Activated CD4-positive, alpha-beta T cell treated with anti-CD3 and anti-CD28 coated beads, Interleukin-2, Interleukin-6, amounts not matched to agents 100 ng/mL and 50 ng/mL, durations not matched to agents 16 hours and 8 hours (primary cell): ENCODE measurements at regions not wholly inside any gene's neighbourhood (a gene's known extent, or its start where the extent isn't known, plus 50 kb on each side); places are given as distances from the start of the nearest gene placed in this dataset.
"Not testable (repeated sequence)": the region's sequence is repeated elsewhere in the genome, so short reads cannot be mapped to it uniquely, and the experiment has no call there.

Experiments
- DNase-seq: peaks from one replicate; pipeline ENCODE4 v3.0.0-alpha.2; 2020

GRCh38 chr11:16605389-16605893 lies 133.0 kb upstream of the C11orf58 start:
- DNase-seq = no peak

DNA sequence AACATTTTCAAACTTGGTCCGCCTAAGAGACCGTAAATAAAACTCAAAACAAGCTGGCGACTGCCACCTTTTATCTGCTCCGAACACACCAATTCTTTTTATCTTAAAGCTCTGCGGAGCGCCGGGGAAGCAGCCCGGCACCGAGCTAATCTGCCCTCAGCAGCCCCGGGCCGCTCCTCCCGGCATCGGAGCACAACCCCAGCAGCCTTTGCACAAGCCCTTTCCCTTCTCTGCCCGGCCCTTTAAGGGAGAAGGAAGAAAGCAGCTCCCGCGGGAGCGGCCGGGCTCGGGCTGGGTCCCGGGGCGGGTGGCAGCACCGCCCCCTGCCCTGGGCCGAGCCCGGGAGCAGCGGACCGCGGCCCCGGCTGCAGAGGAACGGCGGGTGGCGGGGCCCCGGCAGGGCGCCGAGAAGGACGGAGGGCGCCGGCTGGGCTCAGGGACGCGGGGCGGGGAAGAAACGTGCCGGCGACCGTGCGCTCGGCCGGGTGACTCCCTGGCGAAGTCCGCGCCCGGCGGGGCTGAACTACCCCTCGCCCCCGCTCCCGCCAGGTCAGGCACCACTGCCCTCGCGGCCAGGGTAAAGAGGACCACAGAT lies 133.6 kb upstream of the C11orf58 start:
- DNase-seq = no peak

DNA sequence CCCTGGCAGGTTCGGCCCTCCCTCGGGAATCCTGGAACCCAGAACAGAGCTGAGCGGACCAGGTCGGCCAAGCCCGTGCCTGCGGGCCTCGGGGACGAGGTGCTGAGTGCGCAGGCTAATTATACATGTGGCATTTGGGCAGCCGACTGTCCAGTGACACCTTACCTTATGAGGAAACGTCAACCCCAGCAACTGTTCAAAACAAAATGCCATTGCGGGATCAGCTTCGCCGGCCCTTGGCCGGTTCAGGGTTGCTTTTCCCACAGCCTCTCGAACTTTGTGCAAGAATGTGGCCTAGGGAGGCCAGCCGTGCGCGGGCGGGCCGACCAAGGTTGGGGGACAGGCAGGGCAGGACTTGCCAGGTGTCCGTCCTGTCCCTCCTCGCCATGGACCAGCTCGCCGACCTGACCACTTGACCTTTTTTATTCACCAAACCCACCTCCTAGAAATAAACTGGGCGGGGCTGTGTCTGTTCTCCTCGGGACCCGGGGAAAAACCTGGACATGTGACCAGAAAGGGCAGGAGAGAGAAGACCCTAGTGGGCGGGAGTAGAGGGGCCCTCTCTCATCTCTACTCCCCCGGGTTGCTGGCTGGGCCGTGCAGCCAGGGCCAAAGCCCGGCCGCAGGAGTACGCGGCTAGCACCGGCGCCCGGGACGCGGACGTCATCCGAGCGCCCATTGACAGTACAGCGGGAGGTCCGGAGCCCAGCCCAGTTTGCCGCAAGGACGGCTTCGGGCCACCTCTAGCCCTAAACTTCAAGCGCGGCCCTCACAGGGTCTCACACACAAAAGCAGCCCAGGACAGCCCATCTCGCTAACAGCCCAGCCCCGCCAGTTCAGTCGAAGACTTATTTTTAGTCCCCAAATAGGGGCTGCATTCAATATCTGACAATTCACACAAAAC lies 134.3 kb upstream of the C11orf58 start:
- DNase-seq = no peak

DNA sequence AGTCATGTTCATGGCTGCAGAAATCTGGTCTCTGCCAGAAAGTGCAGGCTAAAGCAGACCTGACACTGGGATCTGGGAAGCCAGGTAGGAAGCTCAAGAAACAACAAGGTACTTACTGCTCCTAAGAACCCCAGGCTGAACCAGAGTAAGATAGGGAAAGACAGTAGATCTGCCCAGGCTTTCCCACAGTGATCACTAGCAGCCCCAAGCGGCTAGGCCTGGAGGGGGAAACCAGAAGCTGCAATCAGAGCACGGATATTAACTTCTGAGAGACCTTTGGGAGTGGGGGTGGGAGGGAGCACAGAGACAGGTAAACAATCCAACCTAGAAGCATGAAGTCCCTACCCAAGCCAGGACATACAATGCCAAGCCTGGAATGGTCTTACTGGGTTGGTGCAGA lies 135.2 kb upstream of the C11orf58 start:
- DNase-seq = no peak

DNA sequence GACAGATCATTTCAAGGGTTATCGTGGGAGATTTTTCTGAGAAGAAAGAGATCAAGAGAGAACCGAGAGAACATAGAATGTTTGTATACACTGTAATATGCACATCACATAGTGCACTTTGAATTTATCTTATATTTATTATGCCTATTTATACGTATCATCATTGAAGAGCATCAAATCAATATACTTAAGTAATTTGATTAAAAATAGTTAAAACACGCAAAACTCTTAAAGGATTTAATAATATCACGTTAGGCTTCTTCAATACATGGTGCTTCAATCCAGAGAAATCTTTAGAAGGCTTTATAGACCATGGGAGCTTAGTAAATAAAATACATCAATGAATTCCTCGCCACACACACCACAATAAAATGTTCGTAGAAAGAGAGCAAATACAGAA lies 139.5 kb upstream of the C11orf58 start:
- no peak for DNase-seq

- no peak for DNase-seq
These were observed 140.4 kb upstream of the C11orf58 start for GRCh38 chr11:16598032-16598431.

DNA sequence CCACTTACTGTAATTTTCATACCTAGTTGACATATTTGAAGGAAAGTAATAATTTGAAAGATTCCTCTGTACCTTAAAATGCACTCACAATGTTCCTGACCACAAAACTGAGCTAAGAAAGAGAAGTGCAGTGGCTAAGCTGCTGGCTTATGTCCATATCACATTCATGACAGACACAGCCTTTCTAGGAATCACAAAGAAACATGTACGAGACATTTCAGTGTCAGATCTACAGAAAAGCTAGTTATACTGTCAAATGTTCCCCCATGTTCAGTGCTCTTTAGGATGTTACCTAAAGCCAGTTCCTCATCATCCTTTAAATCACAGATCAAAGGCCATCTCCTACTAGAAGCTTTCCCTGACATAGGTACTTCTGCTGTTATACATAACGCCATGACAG lies 142.2 kb upstream of the C11orf58 start:
- DNase-seq = no peak

DNA sequence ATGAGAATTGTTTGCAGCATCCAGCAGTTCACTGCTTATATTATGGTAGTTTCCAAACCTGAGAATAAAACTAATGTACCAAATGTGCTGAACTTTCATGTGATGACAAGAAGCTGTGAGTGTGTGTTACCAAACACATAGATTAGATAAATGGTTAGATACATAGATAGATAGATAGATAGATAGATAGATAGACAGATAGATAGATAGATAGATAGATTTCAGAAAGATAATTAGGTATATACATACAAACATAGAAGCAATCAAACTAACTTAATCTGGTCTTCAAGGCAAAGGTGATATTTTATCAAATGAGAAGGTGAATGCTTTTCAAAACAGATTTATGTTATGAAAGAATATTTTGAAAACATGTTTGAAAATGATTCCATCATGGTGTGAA lies 147.3 kb upstream of the C11orf58 start:
- no peak for DNase-seq

GRCh38 chr11:16587670-16588069 lies 150.8 kb upstream of the C11orf58 start:
- DNase-seq = no peak

DNA sequence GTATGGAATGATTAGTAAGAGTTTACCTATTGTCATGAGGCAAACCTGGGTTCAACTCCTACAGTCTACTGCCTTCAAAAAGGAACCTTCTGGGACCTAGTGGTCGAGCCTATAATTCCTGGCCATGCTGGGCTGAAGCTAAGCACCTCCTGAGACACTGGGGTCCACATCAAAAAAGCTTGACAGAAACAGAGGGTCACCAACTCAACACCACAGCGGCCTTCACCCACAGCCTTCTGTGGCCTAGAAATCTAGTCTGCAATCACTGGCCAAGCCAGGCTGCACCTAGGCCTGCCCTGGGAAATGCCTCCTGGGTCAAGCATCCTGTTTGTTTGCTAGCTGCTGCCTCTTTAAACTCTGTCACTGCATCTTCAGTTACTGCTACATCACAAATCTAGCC lies 153.9 kb upstream of the C11orf58 start:
- no peak for DNase-seq

DNA sequence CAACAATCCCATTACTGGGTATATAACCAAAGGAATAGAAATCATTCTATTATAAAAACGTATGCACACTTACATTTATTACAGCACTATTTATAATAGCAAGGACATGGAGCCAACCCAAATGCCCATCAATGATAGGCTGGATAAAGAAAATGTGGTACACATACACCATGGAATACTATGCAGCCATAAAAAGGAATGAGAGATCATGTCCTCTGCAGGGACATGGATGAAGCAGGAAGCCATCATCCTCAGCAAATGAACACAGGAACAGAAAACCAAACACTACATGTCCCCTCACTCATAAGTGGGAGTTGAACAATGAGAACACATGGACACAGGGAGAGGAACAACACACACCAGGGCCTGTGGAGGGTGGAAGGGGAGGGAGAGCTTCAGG lies 157.4 kb upstream of the C11orf58 start:
- DNase-seq = not testable (repeated sequence)

DNA sequence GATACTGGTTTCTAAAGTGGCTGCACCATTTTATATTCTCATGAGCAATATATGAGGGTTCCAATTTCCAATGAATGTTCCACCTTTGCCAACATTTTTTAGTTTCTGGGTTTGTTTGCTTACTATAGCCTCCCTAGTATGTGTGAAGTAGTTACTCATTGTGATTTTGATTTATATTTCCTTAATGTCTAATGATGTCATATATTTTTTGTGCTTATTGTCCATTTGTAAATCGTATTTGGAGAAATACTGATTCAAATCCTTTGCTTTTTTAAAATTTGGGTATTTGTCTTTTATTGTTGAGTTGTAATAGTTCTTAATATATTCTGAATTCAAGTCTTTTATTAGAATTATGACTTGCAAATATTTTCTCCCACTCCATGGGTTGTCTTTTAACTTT lies 161.0 kb upstream of the C11orf58 start:
- no peak for DNase-seq

DNA sequence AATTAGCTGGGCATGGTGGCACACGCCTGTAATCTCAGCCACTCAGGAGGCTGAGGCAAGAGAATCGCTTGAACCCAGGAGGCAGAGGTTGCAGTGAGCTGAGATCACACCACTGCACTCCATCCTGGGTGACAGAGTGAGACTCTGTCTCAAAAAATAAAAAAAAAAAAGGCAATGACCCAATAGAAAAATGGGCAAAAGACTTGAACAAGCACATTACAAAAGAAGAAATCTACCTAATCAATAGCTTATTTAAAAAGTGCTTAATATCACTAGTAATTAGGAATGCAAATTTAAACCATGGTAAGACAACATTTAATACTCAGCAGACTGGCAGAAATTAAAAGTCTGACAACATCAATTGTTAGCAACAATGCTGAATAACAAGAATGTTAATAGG lies 163.6 kb upstream of the C11orf58 start:
- DNase-seq = not testable (repeated sequence)

GRCh38 chr11:16572945-16573344 lies 165.5 kb upstream of the C11orf58 start:
- DNase-seq = no peak

- DNase-seq = no peak
These were observed 177.3 kb upstream of the C11orf58 start for GRCh38 chr11:16561150-16561549.

- no peak for DNase-seq
These were observed 180.0 kb upstream of the C11orf58 start for GRCh38 chr11:16558494-16558893.

DNA sequence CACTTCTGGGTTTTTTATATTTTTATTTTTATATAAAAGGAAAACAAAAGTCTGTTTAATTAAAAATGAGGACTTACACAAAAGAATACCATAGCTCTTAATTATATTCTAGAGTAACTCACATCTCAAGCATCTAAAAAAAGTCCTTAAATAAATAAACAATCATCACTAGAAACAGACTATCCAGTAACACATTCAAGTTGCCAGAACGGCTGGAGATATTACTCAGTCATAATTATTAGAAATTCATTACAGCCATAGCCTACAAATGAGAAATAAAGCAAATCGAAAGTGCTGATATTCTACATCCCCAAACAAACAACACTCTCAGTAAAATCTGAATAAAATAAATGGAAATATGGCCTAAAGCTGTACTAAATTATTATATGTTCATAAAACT lies 182.5 kb upstream of the C11orf58 start:
- DNase-seq = no peak

DNA sequence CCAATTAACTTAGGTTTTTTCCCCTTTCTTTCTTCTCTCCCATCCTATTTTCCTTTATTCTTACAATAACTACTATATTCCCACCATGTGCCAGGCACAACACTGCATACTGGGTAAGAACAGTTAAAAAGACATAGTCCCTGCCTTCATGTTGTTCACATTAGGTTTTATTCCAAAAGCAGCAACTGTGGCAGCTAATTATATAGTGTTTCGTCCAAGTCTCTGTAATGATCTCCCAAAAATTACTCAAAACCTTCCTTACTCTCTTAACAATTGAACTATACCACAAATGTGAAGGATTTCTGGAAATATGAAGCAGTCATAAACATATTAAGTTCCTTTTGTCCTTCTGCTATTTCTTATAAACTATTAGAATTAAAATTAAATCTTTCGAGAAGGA lies 184.1 kb upstream of the C11orf58 start:
- DNase-seq = no peak

- no peak for DNase-seq
These were observed 190.6 kb upstream of the C11orf58 start for GRCh38 chr11:16547879-16548278.

DNA sequence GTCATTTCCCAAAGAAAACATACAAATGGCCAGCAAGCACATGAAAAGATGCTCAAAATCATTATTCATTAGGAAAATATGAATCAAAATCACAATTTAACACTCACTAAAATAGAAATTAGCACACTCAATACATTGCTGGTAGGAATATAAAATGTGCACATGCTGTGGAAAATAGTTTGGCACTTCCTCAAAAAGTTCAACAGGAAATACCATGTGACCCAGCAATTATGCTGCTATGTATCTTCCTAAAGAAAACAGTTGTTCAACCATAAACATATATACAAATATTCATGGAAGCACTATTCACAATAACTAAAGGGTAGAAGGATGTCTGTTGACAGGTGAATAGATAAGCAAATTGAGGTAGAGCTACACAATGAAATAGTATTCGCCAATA lies 187.3 kb upstream of the SOX6 start:
- no peak for DNase-seq

GRCh38 chr11:16542353-16542752 lies 186.0 kb upstream of the SOX6 start:
- no peak for DNase-seq

DNA sequence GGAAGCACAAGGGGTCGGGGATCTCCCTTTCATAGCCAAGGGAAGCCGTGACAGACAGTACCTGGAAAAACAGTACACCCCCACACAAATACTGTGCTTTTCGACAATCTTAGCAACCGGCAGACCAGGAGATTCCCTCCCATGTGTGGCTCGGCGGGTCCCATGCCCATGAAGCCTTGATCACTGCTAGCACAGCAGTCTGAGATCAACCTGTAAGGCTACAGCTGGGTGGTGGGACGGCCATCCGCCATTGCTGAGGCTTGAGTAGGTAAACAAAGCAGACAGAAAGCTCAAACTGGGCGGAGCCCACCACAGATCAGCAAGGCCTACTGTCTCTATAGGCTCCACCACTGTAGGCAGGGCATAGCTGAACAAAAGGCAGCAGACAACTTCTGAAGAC lies 180.2 kb upstream of the SOX6 start:
- DNase-seq = no peak

GRCh38 chr11:16528639-16529038 lies 172.3 kb upstream of the SOX6 start:
- no peak for DNase-seq

DNA sequence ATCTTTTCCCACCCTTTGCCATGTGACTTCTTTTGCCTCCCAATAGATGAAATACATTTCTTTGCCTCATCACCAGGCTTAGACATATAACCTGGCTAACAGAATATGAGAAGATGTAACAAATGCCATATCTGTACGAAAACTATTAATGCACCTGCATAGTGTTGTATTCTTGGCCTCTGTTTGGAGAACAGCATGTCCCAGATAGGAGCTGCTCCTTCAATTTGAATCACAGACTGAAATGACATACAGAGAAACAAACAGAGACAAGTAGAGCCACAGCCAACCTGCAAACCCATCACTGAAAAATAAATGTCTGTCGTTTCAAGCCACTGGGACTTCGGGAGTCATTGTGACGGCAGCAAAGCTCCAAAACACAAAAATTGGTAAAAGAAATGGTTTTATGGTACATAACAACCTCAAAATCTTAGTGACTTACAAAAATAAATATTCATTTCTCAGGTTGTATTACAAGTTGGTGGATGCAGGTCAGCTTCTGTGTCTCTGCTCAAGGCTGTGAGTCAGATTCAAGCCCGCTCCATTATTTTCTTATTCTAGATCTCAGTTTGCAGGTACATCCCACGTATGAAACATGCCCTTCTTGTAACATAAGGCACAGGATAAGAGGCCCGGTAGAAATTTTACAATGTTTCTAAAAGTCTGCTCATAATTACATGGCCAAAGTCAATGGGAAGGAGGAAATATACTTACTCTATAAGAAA lies 171.3 kb upstream of the SOX6 start:
- DNase-seq = no peak
